Ishikawa (cell line): ENCODE measurements at regions not wholly inside any gene's neighbourhood (a gene's known extent, or its start where the extent isn't known, plus 50 kb on each side); places are given as distances from the start of the nearest gene placed in this dataset.

Experiments used
- EGR1 ChIP-seq: IDR thresholded peaks from 2 replicates; pipeline ENCODE4 v1.6.1; 2012
- TAF1 ChIP-seq: IDR thresholded peaks from 2 replicates; pipeline ENCODE4 v1.6.1; 2012; ENCODE audit warnings: low read depth, mild to moderate bottlenecking

- no peak for TF ChIP-seq TAF1
- no peak for TF ChIP-seq EGR1
Observed at GRCh38 chr2:189253836-189254235, 74.3 kb upstream of the COL5A2 start.
